ENCODE measurements at regions not wholly inside any gene's neighbourhood (a gene's known extent, or its start where the extent isn't known, plus 50 kb on each side); places are given as distances from the start of the nearest gene placed in this dataset.
"Not testable (repeated sequence)": the region's sequence is repeated elsewhere in the genome, so short reads cannot be mapped to it uniquely, and the experiment has no call there.

DNA sequence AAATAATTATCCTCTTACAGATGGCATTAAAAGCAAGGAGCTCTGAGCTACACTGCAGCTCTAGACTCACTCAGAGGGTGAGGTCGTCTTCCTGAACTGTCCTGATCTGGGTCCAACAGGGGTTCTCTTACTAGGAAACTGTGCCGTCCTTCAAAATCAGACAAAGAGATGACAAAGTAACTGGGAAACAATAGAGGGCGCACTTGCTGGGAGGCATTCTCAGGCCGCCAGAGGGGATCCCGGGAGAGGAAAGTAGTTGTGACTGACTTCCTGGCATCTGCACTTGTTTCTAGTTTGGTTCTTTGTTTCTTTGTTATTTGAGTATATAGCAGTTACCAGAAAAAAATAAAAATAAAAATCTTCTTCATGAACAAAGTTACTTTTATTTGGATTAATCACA, 142.9 kb upstream of the MSX2 start:
- DNase-seq (ENCODE audit: low read depth in 2 of 2) = peak in 1 of 2 donors; percentile 11
- TF ChIP-seq, protein P1, sequence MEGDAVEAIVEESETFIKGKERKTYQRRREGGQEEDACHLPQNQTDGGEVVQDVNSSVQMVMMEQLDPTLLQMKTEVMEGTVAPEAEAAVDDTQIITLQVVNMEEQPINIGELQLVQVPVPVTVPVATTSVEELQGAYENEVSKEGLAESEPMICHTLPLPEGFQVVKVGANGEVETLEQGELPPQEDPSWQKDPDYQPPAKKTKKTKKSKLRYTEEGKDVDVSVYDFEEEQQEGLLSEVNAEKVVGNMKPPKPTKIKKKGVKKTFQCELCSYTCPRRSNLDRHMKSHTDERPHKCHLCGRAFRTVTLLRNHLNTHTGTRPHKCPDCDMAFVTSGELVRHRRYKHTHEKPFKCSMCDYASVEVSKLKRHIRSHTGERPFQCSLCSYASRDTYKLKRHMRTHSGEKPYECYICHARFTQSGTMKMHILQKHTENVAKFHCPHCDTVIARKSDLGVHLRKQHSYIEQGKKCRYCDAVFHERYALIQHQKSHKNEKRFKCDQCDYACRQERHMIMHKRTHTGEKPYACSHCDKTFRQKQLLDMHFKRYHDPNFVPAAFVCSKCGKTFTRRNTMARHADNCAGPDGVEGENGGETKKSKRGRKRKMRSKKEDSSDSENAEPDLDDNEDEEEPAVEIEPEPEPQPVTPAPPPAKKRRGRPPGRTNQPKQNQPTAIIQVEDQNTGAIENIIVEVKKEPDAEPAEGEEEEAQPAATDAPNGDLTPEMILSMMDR (IDR thresholded peaks at IDR 0.05; ENCODE audit: low read depth, low read length) = peak; percentile 0
- H3K4me3 ChIP-seq (replicated peaks in 1 of 2; ENCODE audit: low read depth in 2 of 2, low read length in 2 of 2) = no peak overlapping the region

DNA sequence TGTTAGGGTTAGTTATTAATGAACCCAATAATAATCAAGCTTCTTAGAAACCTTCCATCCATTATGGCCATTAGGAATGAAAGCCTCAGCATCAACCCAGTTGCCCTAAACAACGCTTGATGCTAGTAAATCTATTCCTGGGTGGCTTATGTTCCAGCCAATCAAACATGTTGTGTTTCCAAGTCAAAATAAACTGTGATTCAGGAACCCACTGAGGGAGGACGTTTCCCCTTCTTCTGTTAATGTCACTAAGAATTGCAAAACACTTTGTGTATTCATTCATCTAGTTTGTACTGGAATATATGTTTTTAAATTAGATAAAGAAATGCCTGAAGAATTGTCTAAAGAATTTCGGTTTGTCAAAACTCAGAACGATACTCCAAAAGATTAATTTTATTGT, 142.5 kb upstream of the MSX2 start:
- H3K4me3 ChIP-seq (replicated peaks in 1 of 2; ENCODE audit: low read depth in 2 of 2, low read length in 2 of 2) = no peak overlapping the region
- no peak for DNase-seq (ENCODE audit: low read depth in 2 of 2)
- TF ChIP-seq, protein P1 (IDR thresholded peaks at IDR 0.05; ENCODE audit: low read depth, low read length) = no peak

DNA sequence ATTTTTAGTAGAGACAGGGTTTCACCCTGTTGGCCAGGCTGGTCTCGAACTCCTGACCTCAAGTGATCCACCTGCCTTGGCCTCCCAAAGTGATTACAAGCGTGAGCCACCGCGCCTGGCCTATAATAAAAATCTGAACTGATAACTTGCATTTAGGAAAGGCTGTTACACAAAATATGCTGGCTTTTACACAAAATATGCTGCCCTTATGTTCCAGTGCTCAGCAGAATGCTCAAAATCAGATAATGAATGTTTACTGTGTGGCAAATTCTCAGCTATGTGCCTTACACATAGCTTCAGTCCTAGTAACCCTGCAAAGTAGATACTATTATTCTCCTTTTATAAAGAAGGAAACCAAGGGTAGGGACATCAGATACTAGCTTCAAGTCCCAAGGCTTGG, 141.3 kb upstream of the MSX2 start:
- TF ChIP-seq, protein P1 (IDR thresholded peaks at IDR 0.05; ENCODE audit: low read depth, low read length) = no peak
- DNase-seq (ENCODE audit: low read depth in 2 of 2) = no peak
- no peak overlapping the region for H3K4me3 ChIP-seq (replicated peaks in 1 of 2; ENCODE audit: low read depth in 2 of 2, low read length in 2 of 2)

DNA sequence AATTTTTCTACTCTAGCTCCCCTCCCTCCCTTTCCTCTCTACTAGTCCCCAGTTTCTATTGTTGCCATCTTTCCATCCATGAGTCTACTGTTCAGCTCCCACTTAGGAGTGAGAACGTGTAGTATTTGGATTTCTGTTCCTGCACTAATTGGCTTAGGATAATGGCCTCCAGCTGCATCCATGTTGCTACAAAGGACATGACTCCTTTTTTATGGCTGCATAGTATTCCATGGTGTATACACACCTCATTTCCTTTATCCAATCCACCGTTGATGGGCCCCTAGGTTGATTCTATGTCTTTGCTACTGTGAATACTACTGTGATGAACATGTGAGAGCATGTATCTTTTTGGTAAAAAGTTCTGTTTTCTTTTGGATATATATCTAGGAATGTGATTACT, 138.9 kb upstream of the MSX2 start:
- no peak for DNase-seq (ENCODE audit: low read depth in 2 of 2)
- TF ChIP-seq, protein P1 (IDR thresholded peaks at IDR 0.05; ENCODE audit: low read depth, low read length) = no peak
- no peak overlapping the region for H3K4me3 ChIP-seq (replicated peaks in 1 of 2; ENCODE audit: low read depth in 2 of 2, low read length in 2 of 2)

DNA sequence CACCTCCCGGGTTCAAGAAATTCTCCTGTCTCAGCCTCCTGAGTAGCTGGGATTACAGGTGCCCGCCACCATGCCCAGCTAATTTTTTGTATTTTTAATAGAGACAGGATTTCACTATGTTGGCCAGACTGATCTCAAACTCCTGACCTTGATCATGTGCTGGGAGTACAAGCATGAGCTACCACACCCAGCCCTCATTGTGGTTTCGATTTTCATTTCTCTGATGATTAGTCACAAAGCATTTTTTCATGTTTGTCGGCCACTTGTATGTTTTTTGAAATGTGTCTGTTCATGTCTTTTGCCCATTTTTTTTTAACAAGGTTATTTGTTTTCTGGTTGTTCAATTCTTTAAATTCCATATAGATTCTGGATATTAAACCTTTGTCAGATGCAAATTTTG, 138.2 kb upstream of the MSX2 start:
- not testable (repeated sequence) for DNase-seq (ENCODE audit: low read depth in 2 of 2); H3K4me3 ChIP-seq (replicated peaks in 1 of 2; ENCODE audit: low read depth in 2 of 2, low read length in 2 of 2)

DNA sequence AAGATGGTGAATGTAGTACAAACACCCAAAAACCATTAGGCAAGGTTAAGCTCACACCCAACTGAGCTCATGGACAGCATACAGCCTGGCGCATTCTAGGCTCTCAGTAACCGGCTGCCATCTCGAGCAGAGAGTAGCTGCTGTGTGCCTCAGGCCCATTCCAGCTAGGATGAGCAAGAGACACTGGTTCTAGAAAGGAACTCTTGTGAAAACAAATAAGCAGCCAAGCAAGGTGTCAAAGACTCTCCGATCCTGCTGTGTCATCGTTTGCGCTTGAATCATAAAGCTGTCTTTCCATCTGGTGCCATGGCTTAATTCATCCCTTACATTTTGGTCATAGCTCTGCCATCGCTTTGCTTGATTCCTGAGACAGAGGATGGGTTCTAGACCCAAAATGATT, 135.4 kb upstream of the MSX2 start:
- DNase-seq (ENCODE audit: low read depth in 2 of 2) = no peak
- no peak overlapping the region for H3K4me3 ChIP-seq (replicated peaks in 1 of 2; ENCODE audit: low read depth in 2 of 2, low read length in 2 of 2)
- TF ChIP-seq, protein P1 (IDR thresholded peaks at IDR 0.05; ENCODE audit: low read depth, low read length) = no peak

DNA sequence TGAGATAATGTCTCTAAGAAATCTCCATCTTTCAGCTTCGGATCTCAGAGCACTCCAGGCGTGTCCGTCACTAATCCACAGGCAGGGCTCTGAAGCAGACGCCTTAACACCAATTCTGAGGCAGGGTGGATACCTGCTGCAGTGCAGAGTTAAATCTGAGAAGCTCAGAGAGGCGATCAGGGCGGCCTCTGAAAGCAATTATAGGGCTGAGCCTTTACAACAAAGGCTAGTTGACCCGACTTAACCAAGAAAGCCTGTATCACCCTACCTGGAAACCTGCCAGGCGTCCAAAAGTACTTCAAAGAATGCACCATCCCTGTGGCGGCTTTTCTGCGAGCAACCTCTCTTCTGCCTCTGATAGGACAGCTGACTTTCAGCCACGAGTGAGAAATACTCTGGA, 134.8 kb upstream of the MSX2 start:
- TF ChIP-seq, protein P1 (IDR thresholded peaks at IDR 0.05; ENCODE audit: low read depth, low read length) = no peak
- DNase-seq (ENCODE audit: low read depth in 2 of 2) = no peak
- H3K4me3 ChIP-seq (replicated peaks in 1 of 2; ENCODE audit: low read depth in 2 of 2, low read length in 2 of 2) = no peak overlapping the region

Measured in cardiac fibroblast (primary cell).